ENCODE measurements at regions not wholly inside any gene's neighbourhood (a gene's known extent, or its start where the extent isn't known, plus 50 kb on each side); places are given as distances from the start of the nearest gene placed in this dataset.

- no peak for DNase-seq (ENCODE audit: low read depth)
These were observed 138.5 kb upstream of the TMPRSS15 start for GRCh38 chr21:18542081-18542480.

GRCh38 chr21:18545908-18546307 lies 142.3 kb upstream of the TMPRSS15 start:
- no peak for DNase-seq (ENCODE audit: low read depth)
- TF ChIP-seq MAX (IDR thresholded peaks at IDR 0.05; ENCODE audit: low read depth, low read length) = no peak
- TF ChIP-seq MYC (IDR thresholded peaks at IDR 0.05; ENCODE audit: low read depth, low read length) = no peak
- TF ChIP-seq POLR2A (IDR thresholded peaks at IDR 0.05; ENCODE audit: extremely low read depth, insufficient read length) = no peak
- no peak for TF ChIP-seq CTCF (IDR thresholded peaks at IDR 0.05; ENCODE audit: low read depth, low read length)
- no peak overlapping the region for H3K4me3 ChIP-seq (ENCODE audit: low read depth, low read length)

More at GRCh38 chr21:18542081-18542480, 138.5 kb upstream of the TMPRSS15 start:
- TF ChIP-seq CTCF (IDR thresholded peaks at IDR 0.05; ENCODE audit: low read depth, low read length) (no peak), MYC (IDR thresholded peaks at IDR 0.05; ENCODE audit: low read depth, low read length) (no peak), POLR2A (IDR thresholded peaks at IDR 0.05; ENCODE audit: extremely low read depth, insufficient read length) (no peak), MAX (IDR thresholded peaks at IDR 0.05; ENCODE audit: low read depth, low read length) (no peak)
- H3K4me3 ChIP-seq (ENCODE audit: low read depth, low read length) = no peak overlapping the region

- TF ChIP-seq CTCF (IDR thresholded peaks at IDR 0.05; ENCODE audit: low read depth, low read length) (no peak), POLR2A (IDR thresholded peaks at IDR 0.05; ENCODE audit: extremely low read depth, insufficient read length) (no peak), MAX (IDR thresholded peaks at IDR 0.05; ENCODE audit: low read depth, low read length) (no peak), MYC (IDR thresholded peaks at IDR 0.05; ENCODE audit: low read depth, low read length) (no peak)
- no peak overlapping the region for H3K4me3 ChIP-seq (ENCODE audit: low read depth, low read length)
- no peak for DNase-seq (ENCODE audit: low read depth)
These were observed 143.8 kb upstream of the TMPRSS15 start for GRCh38 chr21:18547347-18547746.

GRCh38 chr21:18548249-18548648 lies 144.7 kb upstream of the TMPRSS15 start:
- DNase-seq (ENCODE audit: low read depth) = no peak
- no peak for TF ChIP-seq POLR2A (IDR thresholded peaks at IDR 0.05; ENCODE audit: extremely low read depth, insufficient read length)
- no peak for TF ChIP-seq MAX (IDR thresholded peaks at IDR 0.05; ENCODE audit: low read depth, low read length)
- TF ChIP-seq CTCF (IDR thresholded peaks at IDR 0.05; ENCODE audit: low read depth, low read length) = no peak
- TF ChIP-seq MYC (IDR thresholded peaks at IDR 0.05; ENCODE audit: low read depth, low read length) = no peak
- H3K4me3 ChIP-seq (ENCODE audit: low read depth, low read length) = no peak overlapping the region

- no peak for TF ChIP-seq MYC (IDR thresholded peaks at IDR 0.05; ENCODE audit: low read depth, low read length)
- no peak for TF ChIP-seq POLR2A (IDR thresholded peaks at IDR 0.05; ENCODE audit: extremely low read depth, insufficient read length)
- no peak for TF ChIP-seq CTCF (IDR thresholded peaks at IDR 0.05; ENCODE audit: low read depth, low read length)
- no peak for TF ChIP-seq MAX (IDR thresholded peaks at IDR 0.05; ENCODE audit: low read depth, low read length)
These were observed 145.8 kb upstream of the TMPRSS15 start for GRCh38 chr21:18549214-18549905.

More at GRCh38 chr21:18549214-18549905, 145.8 kb upstream of the TMPRSS15 start:
- no peak for DNase-seq (ENCODE audit: low read depth)
- H3K4me3 ChIP-seq (ENCODE audit: low read depth, low read length) = no peak overlapping the region
